ENCODE measurements at regions not wholly inside any gene's neighbourhood (a gene's known extent, or its start where the extent isn't known, plus 50 kb on each side); places are given as distances from the start of the nearest gene placed in this dataset.

DNA sequence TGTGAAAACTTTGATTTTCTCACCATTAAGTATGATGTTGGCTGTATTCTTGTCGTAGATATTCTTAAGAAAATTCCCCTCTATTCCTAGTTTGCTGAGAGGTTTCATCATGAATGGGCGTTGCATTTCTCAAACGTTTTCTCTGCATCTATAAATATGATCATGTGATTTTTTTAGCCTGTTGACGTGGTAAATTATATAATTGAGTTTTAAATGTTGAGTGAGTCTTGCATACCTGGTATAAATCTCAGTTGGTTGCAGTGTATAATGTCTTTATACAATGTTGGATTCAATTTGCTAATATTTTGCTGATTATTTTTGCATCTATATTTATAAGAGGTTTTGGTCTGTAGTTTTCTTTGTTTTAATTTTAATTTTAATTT is 405.9 kb upstream of the MIS18BP1 start:
- TF ChIP-seq IRF3 (IDR thresholded peaks at IDR 0.05; ENCODE audit: low read depth, low read length) (no peak), RCOR1 (IDR thresholded peaks at IDR 0.05; ENCODE audit: low read length) (no peak), JUND (IDR thresholded peaks at IDR 0.05) (no peak), TEAD4 (IDR thresholded peaks at IDR 0.05; ENCODE audit: borderline replicate concordance, insufficient read depth) (no peak), EP300 (IDR thresholded peaks at IDR 0.05; ENCODE audit: borderline replicate concordance in 1 of 2, low read depth in 1 of 2, low read length in 1 of 2) (no peak), POLR2AphosphoS5 (IDR thresholded peaks at IDR 0.05; ENCODE audit: low read depth, low read length) (no peak), TCF12 (IDR thresholded peaks at IDR 0.05) (no peak), MAX (IDR thresholded peaks at IDR 0.05; ENCODE audit: low read depth) (no peak)
- TF ChIP-seq, protein P1, sequence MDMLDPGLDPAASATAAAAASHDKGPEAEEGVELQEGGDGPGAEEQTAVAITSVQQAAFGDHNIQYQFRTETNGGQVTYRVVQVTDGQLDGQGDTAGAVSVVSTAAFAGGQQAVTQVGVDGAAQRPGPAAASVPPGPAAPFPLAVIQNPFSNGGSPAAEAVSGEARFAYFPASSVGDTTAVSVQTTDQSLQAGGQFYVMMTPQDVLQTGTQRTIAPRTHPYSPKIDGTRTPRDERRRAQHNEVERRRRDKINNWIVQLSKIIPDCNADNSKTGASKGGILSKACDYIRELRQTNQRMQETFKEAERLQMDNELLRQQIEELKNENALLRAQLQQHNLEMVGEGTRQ (IDR thresholded peaks at IDR 0.05; ENCODE audit: borderline replicate concordance, low read depth, low read length): no peak
- TF ChIP-seq, protein P2, sequence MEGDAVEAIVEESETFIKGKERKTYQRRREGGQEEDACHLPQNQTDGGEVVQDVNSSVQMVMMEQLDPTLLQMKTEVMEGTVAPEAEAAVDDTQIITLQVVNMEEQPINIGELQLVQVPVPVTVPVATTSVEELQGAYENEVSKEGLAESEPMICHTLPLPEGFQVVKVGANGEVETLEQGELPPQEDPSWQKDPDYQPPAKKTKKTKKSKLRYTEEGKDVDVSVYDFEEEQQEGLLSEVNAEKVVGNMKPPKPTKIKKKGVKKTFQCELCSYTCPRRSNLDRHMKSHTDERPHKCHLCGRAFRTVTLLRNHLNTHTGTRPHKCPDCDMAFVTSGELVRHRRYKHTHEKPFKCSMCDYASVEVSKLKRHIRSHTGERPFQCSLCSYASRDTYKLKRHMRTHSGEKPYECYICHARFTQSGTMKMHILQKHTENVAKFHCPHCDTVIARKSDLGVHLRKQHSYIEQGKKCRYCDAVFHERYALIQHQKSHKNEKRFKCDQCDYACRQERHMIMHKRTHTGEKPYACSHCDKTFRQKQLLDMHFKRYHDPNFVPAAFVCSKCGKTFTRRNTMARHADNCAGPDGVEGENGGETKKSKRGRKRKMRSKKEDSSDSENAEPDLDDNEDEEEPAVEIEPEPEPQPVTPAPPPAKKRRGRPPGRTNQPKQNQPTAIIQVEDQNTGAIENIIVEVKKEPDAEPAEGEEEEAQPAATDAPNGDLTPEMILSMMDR (IDR thresholded peaks at IDR 0.05): no peak
